ENCODE measurements at regions not wholly inside any gene's neighbourhood (a gene's known extent, or its start where the extent isn't known, plus 50 kb on each side); places are given as distances from the start of the nearest gene placed in this dataset.
"Not testable (repeated sequence)": the region's sequence is repeated elsewhere in the genome, so short reads cannot be mapped to it uniquely, and the experiment has no call there.

DNA sequence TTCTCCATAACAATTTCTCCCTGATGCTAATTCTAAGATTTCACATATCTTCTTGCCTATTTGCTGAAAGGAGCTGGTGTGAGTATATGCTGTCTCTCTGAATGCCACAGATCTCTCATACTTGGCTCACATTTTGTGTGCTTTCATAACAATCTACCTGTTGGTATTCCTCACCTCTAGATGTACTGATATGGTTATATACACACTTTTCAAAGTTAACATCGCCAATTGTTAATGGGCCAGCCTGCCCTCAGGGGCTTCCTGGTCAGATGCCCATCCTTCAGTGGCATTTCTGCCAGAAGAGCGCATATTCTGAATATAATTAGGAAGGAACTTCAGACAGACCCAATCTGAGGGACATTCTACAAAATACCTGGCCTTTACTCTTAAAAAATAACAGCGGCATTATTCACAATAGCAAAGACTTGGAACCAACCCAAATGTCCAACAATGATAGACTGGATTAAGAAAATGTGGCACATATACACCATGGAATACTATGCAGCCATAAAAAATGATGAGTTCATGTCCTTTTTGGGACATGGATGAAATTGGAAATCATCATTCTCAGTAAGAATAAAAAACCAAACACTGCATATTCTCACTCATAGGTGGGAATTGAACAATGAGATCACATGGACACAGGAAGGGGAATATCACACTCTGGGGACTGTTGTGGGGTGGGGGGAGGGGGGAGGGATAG, 123.9 kb upstream of the FAT1 start:
- TF ChIP-seq, protein P1, sequence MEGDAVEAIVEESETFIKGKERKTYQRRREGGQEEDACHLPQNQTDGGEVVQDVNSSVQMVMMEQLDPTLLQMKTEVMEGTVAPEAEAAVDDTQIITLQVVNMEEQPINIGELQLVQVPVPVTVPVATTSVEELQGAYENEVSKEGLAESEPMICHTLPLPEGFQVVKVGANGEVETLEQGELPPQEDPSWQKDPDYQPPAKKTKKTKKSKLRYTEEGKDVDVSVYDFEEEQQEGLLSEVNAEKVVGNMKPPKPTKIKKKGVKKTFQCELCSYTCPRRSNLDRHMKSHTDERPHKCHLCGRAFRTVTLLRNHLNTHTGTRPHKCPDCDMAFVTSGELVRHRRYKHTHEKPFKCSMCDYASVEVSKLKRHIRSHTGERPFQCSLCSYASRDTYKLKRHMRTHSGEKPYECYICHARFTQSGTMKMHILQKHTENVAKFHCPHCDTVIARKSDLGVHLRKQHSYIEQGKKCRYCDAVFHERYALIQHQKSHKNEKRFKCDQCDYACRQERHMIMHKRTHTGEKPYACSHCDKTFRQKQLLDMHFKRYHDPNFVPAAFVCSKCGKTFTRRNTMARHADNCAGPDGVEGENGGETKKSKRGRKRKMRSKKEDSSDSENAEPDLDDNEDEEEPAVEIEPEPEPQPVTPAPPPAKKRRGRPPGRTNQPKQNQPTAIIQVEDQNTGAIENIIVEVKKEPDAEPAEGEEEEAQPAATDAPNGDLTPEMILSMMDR (IDR thresholded peaks at IDR 0.05): not testable (repeated sequence)
- TF ChIP-seq POLR2A (IDR thresholded peaks at IDR 0.05): not testable (repeated sequence)
